Activated CD4-positive, alpha-beta T cell treated with anti-CD3 and anti-CD28 coated beads, Interleukin-2, amount 10 ng/mL, durations not matched to agents 7 days and 5 days (primary cell): ENCODE measurements at regions not wholly inside any gene's neighbourhood (a gene's known extent, or its start where the extent isn't known, plus 50 kb on each side); places are given as distances from the start of the nearest gene placed in this dataset. TPM values are rescaled to one million over a fixed set of nuclear protein-coding genes. Genes with fewer than 3 reads are reported as not detected.

Source experiments
- microRNA-seq: library from miRNA; unstranded; fragments of <30 nt; microRNA quantifications from one replicate; pipeline ENCODE4 v1.2.0, GENCODE V29; 2021; ENCODE audit warnings: borderline microRNAs expressed, borderline replicate concordance

Small RNA genes lying in the stretch of these regions (microRNA-seq; reads per million reads assigned to microRNA genes)
- gene MIR325 (not detected), gene MIR384 (not detected)
